GM18499 (cell line): ENCODE measurements at regions not wholly inside any gene's neighbourhood (a gene's known extent, or its start where the extent isn't known, plus 50 kb on each side); places are given as distances from the start of the nearest gene placed in this dataset.
"Not testable (repeated sequence)": the region's sequence is repeated elsewhere in the genome, so short reads cannot be mapped to it uniquely, and the experiment has no call there.

Source experiments
- ATAC-seq: cut with Tn5 transposase; IDR thresholded peaks from one replicate; pipeline ENCODE4 v1.9.1; 2021; ENCODE audit warnings: moderate number of reproducible peaks; ENCODE audit not compliant: insufficient read depth, unreplicated experiment

DNA sequence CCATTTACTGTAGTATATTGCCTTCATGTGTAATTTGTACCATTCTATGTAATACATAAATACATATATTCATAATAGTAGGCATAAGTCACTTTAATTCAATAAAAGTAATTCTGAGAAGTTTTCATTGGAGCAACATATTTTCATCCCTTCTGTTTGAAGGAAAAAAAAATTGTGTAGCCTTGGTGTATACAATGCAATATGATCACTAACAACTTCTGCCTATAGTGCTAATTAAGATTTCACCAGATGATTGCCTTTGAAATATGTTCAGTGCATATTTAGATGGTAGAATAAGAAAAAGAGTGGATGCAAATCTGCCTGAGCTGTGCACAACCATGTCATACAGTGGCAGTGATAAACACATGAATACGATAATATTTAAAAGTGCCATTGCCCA lies 996.8 kb downstream of the EFNA5 start:
- no peak for ATAC-seq

DNA sequence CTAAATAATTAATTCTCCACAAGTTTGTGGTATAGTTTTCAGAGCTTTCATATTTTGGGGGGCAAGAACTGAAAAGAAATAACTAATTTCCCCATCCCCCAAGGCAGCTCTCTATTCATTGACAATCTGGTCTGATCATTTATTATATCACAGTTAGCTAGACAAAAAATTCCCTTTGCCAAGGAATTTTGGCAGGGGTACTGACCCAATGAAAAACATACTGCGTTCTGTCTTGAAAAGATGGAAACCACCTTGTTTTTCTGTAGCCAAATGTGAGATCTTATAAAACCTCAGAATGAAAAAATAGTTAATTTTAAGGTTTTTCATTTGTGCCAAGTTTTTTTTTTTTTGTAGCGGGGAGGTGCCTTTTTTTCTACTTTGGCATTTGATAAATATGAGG lies 1008.9 kb downstream of the EFNA5 start:
- ATAC-seq, result no peak

DNA sequence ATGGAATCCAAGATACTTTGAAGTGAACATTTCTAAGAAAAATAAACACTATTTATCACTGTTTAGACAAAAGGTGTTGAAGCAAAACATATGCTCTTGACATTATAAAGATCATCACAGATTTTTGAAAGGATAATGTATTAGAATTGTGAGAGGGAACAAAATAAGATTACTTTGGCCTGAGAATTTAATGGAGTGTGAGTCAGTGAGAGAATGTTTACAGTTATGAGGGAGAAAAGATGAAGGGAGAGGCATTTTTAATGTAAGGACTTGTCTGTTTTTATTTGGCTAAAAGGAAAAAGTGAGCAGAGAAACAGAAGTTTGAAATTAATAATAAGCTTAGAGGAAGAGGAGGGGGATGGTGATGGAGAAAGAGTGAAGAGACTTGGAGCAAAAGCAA lies 1010.1 kb downstream of the EFNA5 start:
- no peak for ATAC-seq

DNA sequence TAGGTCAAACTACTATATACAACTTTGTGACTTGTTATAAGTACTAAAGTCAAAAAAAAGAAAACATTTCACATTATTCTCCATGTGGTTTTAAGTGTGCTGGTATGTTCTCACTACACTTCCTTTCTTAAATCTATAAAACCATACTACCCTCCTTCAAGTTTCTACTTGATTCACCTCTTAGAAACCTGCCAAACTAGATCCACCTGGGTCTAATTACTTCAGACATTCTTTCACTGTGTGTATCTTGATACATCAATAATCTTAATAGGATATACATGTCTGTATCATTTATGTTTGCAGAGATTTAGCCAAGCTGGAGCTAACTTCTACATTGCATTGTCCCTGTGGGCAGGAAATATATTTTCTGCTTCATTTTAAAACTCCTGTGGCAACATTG lies 1012.6 kb downstream of the EFNA5 start:
- no peak for ATAC-seq

DNA sequence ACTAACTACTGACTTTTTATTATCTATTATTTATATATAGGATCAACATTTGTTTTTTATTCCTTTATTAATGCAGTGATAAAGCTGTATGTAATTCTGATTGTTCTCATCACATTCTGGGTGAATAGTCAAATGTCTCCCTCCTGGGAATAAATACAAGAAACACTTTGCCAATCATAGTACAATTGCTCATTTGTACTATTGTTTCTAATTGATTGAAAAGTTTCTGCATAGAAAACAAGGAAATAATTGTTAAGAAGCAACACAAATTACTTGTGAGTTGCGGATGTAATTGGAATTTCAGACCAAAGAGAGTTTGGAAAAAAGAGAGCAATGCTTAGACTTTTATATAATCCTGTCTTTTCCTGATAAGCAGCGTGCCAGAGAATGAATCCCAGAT lies 1013.9 kb downstream of the EFNA5 start:
- ATAC-seq, result no peak

DNA sequence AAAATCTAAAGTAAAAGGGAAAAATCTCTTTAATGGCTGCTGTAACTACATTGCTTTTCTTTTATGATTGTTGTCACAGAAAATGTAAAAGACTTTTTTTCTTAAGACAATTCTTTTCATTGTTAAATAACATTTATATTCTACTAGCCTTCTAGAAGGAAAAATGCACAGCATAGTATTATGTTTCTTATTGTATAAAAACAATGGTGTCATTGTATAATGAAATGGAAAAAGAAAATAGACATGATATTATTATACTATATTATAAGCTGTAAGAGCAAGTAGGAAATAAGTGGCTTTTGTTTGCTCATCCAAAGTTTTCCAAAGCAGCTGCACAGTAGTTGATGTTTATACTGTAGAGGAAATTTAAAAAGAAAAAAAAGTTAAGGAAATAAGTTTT lies 1021.7 kb downstream of the EFNA5 start:
- no peak for ATAC-seq

DNA sequence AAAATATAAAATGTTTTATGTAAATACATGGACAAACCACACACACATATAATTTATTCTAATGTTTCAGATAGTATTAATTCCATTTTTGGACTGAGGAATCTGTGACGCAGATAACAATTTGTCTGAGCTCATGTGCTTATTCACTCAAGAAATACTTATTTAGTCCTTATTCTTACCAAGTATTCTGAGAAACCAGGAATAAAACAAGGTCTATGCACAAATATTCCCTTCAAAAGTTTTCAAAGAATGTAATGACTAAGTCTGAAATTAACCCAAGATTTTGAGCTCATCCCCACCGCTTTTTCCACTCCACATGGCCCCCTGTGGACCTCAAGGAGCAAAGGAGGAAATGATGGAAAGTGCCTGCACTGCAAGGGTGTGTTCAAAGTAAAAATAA lies 1022.3 kb downstream of the EFNA5 start:
- ATAC-seq, result no peak

DNA sequence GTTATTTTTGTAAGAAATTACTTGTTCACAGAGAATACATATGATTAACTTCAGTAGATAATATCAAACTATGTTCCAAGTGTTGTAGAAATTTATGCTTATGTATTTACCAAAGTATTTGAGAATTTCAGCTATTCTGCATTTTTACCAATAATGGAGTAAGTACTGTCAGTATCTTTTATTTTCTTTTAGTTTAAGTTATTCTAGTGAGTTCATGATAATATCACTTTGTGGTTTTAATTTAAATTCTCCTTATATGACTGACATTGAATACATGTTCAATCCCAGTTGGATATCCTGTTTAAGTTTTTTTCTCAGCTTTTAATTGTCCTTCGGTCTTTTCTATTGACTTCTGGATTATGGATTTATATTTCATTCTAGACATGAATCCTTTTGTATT lies 1024.6 kb downstream of the EFNA5 start:
- no peak for ATAC-seq

DNA sequence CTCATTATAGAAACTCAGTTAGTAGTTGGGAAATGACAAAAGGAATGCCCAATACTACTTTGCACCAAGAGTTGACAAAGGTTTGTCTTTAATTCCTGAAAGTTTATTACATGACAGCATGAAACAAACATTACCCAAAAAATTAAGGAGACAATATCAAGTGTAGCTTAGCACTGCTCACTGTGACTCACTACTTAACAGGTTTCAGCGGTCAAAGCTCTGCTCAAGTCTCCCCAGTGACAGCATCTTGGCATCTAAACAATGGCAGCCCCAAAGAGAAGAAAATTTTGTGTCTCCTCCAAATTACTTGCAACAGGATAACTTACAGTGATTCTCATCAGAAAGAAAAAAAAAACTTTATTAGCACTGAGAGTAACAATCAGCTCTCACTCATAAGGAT lies 1030.2 kb downstream of the EFNA5 start:
- no peak for ATAC-seq

DNA sequence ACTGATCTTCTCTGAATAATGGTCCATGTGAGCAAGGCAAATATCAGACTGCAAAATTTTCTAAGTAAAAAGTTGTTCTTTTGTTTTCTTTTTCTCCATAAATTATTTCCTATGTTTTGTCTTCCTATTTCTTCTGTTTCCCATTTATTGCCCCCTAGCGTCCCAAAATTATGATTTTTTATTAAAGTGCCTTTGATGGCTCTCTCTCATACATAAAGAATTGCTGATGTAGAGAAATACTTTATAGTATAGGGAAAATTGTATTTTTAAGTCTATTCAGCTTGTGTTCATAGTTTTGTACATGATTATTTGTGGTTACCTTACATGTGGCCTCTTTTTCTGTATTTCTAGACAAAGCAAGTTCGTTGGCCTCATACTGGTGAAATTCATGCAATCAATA lies 1031.2 kb downstream of the EFNA5 start:
- no peak for ATAC-seq

DNA sequence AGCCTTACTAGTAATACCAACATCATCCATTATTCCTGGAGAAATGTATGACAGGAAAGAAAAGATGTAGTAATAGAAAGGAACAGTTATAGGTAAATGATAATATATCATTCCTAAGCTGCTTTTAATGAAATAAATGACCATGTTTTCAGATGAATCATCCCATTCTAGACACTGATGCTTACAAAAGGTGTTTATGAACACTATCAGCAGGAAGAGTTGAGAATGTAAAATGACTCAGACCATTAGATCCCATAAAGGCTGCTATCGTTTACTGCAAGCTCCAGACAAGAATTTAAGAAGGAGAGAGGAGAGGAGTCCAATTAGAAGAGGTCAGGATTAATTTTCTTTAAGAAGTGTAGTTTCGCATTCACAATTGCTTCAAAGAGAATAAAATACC lies 1033.5 kb downstream of the EFNA5 start:
- ATAC-seq, result no peak

DNA sequence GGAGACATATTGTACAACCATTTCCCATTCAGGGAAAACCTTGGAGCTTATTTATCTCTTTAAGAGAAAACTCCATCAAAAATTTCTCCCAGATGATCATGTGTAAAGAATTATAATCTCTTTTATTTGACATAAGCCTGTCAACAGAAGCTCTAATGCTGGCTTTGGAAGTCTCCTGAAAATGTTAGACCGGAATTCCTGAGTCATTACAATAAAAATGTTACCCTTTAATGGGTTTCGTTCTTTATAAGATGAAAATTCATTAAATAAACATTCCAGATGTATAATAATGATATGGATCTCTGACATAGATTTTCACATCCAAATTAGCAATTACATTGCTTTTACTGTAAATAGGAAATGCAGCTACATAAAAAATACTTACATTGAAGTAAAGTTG lies 1036.4 kb downstream of the EFNA5 start:
- ATAC-seq, result no peak

DNA sequence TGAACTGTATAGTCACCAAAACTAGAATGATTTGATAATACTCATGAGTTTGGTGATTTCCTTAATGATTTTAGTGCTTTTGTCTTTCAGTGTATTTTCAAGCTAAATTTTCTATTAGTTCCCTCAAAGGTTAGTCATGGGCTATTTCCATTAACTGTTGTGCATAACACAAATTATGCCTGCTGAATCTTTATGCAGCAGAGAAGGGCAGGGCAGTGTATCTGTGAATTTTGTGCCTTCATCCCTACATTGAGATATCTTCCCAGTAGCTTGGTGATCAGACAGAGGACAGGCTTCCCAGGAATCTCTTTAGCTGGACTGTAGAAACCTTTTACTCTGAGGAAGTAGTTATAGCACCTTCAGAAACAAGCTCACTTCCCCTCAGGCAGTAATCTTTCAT lies 1036.9 kb downstream of the EFNA5 start:
- no peak for ATAC-seq

DNA sequence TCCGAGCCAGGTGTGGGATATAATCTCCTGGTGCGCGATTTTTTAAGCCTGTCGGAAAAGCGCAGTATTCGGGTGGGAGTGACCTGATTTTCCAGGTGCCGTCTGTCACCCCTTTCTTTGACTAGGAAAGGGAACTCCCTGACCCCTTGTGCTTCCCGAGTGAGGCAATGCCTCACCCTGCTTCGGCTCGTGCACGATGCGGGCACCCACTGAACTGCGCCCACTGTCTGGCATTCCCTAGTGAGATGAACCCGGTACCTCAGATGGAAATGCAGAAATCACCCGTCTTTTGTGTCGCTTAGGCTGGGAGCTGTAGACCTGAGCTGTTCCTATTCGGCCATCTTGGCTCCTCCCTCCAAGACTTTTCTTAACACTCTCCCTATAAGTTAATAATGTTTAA lies 1042.3 kb downstream of the EFNA5 start:
- not testable (repeated sequence) for ATAC-seq

DNA sequence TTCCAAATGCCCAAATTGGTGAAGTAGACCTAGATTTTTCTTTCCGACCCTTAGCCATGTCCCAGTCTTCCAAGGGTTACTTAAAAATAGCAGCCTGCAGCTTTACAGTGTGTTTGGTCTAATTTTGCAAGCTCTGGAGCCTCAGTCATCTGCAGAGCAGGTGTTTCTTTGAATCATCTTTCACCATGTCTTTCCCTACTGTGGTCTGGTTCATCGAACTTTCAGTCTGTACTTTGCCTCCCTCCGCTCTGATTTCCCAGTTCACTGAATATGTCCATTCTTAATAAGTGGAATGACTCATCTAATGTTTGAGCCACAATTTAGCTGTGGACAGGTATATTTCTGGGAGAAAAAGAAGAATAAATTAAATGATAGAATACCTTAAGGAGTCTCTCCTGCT lies 1060.7 kb downstream of the EFNA5 start:
- ATAC-seq, result no peak

DNA sequence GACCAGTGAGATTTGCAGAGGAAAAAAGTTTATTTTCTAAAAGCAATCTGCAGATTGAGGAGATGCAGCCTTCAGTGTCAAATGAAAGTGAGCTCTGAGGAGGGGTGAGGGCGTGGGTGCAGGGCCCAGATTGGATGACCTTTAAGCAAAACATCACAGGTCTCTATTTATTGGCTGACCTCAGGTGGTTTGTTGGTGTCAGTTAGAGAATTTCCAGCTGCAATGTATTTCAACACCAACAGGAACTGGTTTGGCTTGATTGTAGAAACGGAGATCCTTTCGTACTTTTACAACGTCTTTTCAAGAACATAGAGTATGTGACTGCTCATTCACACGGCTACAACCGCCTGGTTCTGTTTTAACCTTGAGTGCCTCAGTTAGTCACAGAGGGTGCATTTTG lies 1069.1 kb downstream of the EFNA5 start:
- ATAC-seq, result no peak

DNA sequence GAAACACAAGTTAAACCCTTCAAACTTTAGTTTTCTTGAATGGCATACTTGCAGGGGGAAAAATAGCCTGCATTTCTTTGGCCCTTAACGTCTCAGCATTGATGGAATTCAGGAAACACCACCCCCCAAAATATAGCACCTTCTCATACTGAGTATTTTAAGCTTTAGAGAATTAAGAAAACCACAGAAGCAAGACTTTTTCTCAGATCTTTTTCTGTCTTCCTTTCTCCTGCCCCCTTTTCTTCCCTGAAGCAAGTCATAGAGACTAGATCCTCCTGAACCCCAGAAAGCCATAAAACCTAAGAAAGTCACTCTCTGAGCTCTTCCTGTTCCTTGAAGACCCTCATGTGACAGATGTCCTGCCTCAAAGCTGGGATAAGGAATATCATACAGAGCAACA lies 1069.9 kb downstream of the EFNA5 start:
- ATAC-seq, result no peak

DNA sequence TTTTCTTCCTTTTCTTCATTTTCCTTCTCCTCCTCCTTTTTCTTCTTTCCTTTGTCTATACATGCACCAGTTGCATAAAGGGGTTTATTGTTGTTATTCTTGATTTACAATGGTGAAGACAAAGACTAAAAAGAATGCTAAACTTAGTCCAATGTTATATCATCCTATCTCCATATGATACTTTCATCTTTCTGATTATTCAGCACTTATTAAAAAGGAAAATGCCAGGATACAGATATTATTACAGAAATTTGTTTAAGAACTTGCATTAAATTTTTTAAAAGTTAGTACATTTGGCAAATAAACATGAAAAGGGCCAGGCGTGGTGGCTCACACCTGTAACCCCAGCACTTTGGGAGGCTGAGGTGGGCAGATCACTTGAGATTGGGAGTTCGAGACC lies 1074.9 kb downstream of the EFNA5 start:
- no peak for ATAC-seq

DNA sequence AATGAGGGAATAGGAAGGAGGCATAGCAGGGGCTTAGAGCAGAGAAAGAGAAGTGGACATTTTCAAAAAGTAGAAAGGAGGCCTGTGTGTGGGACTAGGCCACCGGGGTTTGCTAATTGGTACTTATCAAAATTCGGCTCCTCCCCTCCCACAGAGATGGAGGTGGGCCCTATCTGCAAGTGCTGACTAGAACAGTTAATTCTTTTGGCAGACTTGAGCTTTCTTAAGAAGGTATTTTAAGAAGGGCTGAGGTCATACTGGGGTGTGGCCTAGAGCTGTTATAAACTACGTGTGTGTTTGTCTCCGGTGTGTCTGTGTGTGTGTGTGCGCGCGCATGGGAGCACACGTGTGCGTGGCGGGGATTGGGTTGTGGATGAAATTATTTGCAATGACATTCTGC lies 1086.5 kb downstream of the EFNA5 start:
- no peak for ATAC-seq

DNA sequence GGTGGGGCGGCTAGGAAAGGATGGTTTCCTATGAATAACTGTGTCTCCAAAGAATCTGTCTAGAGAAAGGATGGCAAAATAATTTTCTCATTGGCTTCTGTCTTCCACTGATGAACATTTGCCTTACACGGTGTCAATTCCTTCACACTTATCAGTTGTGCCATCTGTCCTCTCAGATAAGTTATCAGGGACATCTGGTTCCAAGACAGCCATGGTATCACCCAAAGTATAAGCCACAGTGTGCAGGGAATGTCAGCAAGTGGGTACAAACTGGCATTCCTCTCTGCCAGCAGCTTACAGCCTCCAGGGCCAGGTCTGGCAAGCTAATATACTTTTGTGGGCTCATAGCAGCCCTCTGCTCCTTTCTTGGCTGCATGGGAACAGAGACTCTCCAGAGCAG lies 1092.0 kb downstream of the EFNA5 start:
- ATAC-seq, result no peak

DNA sequence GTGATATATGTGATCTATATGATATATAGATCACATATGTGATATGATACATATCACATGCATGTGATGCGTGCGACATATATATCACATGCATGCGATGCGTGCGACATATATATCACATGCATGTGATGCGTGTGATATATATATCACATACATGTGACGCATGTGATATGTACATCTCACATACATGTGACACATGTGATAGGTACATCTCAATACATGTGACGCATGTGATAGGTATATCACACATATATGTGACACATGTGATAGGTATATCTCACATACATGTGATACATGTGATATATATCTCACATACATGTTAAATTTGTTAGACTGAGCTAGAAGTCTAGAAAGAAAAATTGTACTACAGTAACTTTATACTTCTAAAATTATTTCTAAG lies 1095.9 kb downstream of the EFNA5 start:
- ATAC-seq, result no peak

DNA sequence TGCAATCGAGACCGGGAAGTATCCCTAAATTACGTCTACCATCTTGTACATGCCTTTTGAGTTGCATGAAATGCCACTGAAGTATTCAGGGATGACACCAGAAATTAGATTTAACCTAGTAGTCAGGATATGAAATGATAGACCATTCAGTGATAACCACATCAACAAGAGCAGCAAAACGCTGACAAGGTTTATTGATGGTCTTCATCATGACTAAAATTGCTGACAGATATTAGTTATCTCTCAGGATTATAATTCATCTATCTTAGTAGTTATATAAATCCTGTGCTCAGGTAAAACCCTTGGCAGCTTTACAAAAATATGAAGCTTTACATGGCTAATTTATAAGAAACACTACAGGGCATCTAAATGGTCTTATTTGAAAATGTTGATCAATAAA lies 1104.7 kb downstream of the EFNA5 start:
- no peak for ATAC-seq

DNA sequence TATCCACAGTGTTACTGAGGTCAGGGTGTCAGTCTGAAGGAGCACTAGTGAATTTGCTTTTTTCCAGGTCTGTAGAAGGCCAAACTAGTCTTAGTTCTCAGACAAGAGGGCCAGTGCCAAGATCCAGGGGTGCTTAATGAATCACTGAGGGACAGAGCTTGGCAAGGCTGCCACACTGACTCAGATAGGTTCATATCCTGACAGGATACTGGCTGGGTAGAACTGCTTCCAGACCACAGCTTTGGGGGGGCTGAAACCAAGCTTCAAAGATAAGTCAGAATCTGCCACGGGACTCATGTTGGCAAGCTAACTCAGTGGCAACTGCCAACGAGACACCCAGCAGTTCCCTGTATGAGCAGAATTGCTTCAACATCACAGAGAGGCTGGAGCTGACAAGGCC lies 1125.4 kb downstream of the EFNA5 start:
- ATAC-seq, result no peak

DNA sequence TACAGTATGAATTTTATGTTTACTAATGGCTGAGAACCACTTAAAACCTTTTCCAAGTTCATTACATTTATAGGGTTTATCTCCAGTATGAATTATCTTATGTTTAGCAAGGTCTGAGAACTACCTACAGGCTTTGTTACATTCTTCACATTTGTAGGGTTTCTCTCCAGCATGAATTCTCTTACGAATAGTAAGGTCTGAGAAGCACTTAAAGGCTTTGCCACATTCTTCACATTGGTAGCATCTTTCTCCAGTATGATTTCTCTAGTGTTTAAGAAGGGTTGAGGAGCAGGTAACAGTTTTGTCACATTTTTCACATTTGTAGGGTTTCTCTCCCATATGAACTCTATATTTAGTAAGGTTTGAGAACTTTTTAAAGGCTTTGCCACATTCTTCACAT lies 1127.4 kb downstream of the EFNA5 start:
- ATAC-seq, result no peak
